ENCODE measurements at regions not wholly inside any gene's neighbourhood (a gene's known extent, or its start where the extent isn't known, plus 50 kb on each side); places are given as distances from the start of the nearest gene placed in this dataset.

- H3K4me3 ChIP-seq (ENCODE audit: control insufficient read depth, low read depth, low read length) = no peak overlapping the region
- no peak for DNase-seq (ENCODE audit: low read depth)
- TF ChIP-seq CTCF (IDR thresholded peaks at IDR 0.05; ENCODE audit: control insufficient read depth, insufficient read depth, low read depth, low read length, missing control alignments) = no peak
Measured at GRCh38 chr14:83021323-83021722, 1487.7 kb upstream of the SEL1L start.

- DNase-seq (ENCODE audit: low read depth) = no peak
Measured at GRCh38 chr14:83023369-83023768, 1489.7 kb upstream of the SEL1L start.

GRCh38 chr14:83041224-83041623, 1507.6 kb upstream of the SEL1L start:
- no peak for TF ChIP-seq CTCF (IDR thresholded peaks at IDR 0.05; ENCODE audit: control insufficient read depth, insufficient read depth, low read depth, low read length, missing control alignments)
- no peak overlapping the region for H3K4me3 ChIP-seq (ENCODE audit: control insufficient read depth, low read depth, low read length)
- DNase-seq (ENCODE audit: low read depth) = no peak

More at GRCh38 chr14:83023369-83023768, 1489.7 kb upstream of the SEL1L start:
- no peak overlapping the region for H3K4me3 ChIP-seq (ENCODE audit: control insufficient read depth, low read depth, low read length)
- no peak for TF ChIP-seq CTCF (IDR thresholded peaks at IDR 0.05; ENCODE audit: control insufficient read depth, insufficient read depth, low read depth, low read length, missing control alignments)

GRCh38 chr14:83042858-83043257, 1509.2 kb upstream of the SEL1L start:
- DNase-seq (ENCODE audit: low read depth) = no peak
- no peak overlapping the region for H3K4me3 ChIP-seq (ENCODE audit: control insufficient read depth, low read depth, low read length)
- TF ChIP-seq CTCF (IDR thresholded peaks at IDR 0.05; ENCODE audit: control insufficient read depth, insufficient read depth, low read depth, low read length, missing control alignments) = no peak

- no peak overlapping the region for H3K4me3 ChIP-seq (ENCODE audit: control insufficient read depth, low read depth, low read length)
- no peak for TF ChIP-seq CTCF (IDR thresholded peaks at IDR 0.05; ENCODE audit: control insufficient read depth, insufficient read depth, low read depth, low read length, missing control alignments)
- DNase-seq (ENCODE audit: low read depth) = no peak
Measured at GRCh38 chr14:83044001-83044400, 1510.3 kb upstream of the SEL1L start.

DNA sequence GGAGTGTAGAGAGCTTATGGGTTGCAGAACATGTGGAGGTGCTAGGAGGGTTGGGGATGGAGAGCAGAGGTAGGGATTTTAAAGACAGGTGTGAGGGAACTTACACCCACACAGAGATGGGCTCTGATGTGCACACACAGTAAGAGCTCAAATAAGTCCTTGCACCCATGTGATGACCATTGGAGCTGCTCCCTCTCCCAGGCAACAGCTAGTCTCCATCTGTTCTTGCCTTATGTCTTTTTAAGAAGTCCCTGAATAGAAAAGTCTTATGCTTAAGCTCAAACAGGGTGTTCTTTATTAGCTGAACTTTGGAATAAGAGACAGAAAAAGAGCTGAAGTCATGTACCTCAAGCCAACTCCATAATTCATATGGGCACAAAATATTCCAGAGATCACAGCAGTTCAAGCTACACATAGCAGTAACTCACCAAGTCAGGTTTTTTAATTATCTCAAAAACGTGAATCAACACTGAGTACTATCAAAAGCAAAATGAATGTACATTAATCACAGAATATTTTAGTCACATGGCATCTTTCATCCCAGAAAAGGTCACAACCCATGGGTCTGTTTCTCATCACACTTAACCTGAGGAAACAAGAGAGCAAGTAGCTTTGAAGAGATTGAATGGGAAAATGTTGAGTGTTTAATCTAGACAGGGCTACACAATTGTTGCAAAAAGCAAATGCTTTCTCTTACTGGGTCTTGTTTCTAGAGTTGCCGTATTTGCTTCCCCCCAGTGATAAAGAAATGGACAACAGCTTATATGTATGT, 1513.6 kb upstream of the SEL1L start:
- DNase-seq (ENCODE audit: low read depth) = no peak

More for the DNA sequence above, 1513.6 kb upstream of the SEL1L start:
- no peak overlapping the region for H3K4me3 ChIP-seq (ENCODE audit: control insufficient read depth, low read depth, low read length)
- no peak for TF ChIP-seq CTCF (IDR thresholded peaks at IDR 0.05; ENCODE audit: control insufficient read depth, insufficient read depth, low read depth, low read length, missing control alignments)
